Duodenal mucosa (tissue), 2 donors: ENCODE measurements at regions not wholly inside any gene's neighbourhood (a gene's known extent, or its start where the extent isn't known, plus 50 kb on each side); places are given as distances from the start of the nearest gene placed in this dataset.

Experiments
- H3K27ac ChIP-seq: one replicate; pipeline ENCODE4 v1.7.0; 2013; ENCODE audit warnings: low read depth, low read length
- H3K27me3 ChIP-seq, 2 donors: one replicate each; pipeline ENCODE4 v1.7.0; 2013; ENCODE audit warnings: low read length in 2 of 2, control low read depth in 1 of 2; ENCODE audit not compliant: insufficient read depth in 2 of 2, control insufficient read depth in 1 of 2
- H3K36me3 ChIP-seq, 2 donors: one replicate each; pipeline ENCODE4 v1.7.0; 2013; ENCODE audit warnings: low read length in 2 of 2, control low read depth in 1 of 2; ENCODE audit not compliant: insufficient read depth in 2 of 2, control insufficient read depth in 1 of 2
- H3K4me1 ChIP-seq, 2 donors: one replicate each; pipeline ENCODE4 v1.7.0; 2013; ENCODE audit warnings: low read length in 2 of 2, control low read depth in 1 of 2; ENCODE audit not compliant: insufficient read depth in 2 of 2, control insufficient read depth in 1 of 2
- H3K4me3 ChIP-seq, 2 donors: one replicate each; pipeline ENCODE4 v1.7.0; 2013; ENCODE audit warnings: low read length in 2 of 2, low read depth in 1 of 2
- H3K9ac ChIP-seq, 2 donors: one replicate each; pipeline ENCODE4 v1.7.0; 2013; ENCODE audit warnings: low read length in 2 of 2, low read depth in 1 of 2
- H3K9me3 ChIP-seq, 2 donors: one replicate each; pipeline ENCODE4 v1.7.0; 2013; ENCODE audit warnings: low read length in 2 of 2, control low read depth in 1 of 2; ENCODE audit not compliant: control insufficient read depth in 1 of 2

DNA sequence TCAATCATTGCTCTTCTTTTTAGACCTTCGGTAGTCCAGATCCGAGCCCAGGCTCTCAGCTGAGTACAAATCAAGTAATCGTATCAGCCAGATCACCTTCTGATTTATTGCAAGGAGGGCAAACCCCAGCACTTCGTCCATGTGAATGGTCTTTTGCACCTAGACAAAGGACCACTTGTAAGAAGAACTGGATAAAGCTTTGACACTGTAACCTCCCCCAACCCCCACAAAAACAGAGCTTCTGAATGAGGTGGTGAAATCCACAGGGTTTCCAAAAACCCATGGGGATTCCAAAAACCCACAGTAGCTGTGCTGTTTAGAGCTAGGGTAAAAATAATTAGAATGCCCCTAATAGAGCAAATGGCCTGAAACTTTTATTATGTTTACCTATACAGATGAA is 148.8 kb upstream of the ODAD2 start:
- H3K27ac ChIP-seq: no peak overlapping the region
- H3K4me3 ChIP-seq: no peak overlapping the region
- no peaks in the 10 kb centered on the region for H3K4me1 ChIP-seq
- no peaks in the 10 kb centered on the region for H3K9me3 ChIP-seq
- H3K27me3 ChIP-seq: no peaks in the 10 kb centered on the region
- H3K36me3 ChIP-seq: peaks cover 0 to 2% of the 10 kb centered on the region in 2 donors
- H3K9ac ChIP-seq: no peak overlapping the region

DNA sequence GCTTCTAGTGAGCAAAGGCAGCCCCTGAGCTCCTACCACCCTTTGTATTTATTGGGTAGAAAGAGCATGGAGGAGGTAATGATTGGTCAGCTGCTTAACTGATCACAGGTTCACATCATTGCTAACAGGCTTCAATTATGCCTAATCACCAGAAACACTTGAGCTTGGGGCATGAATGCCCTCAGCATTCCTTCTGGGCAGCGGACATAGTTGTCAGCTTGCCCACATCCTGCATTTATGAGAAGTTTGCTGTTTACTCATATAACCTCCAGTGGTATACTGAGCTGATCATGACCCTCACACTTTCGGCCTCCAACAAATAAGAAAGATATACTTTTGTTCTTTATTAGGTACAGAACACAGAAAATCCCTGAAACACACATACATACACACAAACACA is 140.3 kb upstream of the ODAD2 start:
- Histone ChIP-seq H3K4me1 (no peaks in the 10 kb centered on the region), H3K4me3 (no peak overlapping the region)

DNA sequence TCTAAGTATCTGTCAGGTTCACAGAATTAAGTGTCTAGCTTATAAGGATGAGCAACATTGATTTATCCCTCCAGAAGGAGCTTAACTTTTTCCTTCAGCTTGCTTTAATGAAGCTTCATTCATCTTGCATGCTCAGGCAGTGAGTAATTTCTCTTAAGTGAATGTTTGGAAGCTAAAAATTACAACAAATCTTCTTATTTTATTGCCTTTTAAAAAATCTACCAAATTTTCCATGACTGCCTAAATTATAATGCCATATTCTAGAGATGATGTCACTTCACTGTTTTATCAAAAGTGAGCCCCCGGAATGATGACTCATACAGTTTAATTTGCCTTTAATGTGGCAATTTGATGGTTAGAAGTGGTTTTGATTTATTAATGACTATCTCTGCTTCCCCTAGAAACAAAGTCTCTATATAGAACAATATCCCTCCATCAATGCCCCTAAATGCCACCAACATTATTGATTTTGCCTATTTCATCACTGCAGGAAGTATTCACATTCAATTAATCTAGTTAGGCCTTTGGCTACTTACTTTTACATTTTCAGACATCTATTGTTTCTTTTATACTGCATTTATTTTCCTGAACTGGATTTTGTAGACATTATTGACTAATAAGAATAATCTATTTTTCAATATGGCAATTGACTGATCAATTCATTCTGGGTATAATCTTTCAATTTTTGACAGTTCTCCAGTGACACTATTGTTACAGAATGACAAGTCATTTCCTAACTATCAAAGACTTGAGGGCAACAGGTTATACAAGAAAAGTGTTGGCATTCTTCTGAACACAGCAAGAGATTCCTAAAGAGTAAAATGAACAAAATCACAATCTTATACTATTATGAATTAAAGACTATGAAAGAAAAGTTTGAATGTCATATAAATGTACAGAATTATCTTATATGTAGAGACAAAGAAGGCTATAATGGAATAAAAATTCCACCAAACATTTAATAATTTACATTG is 139.3 kb upstream of the ODAD2 start:
- Histone ChIP-seq H3K4me3 (no peak overlapping the region), H3K9ac (no peak overlapping the region), H3K27ac (no peak overlapping the region), H3K9me3 (peaks cover 8 to 10% of the 10 kb centered on the region in 2 donors), H3K36me3 (no peaks in the 10 kb centered on the region), H3K4me1 (no peaks in the 10 kb centered on the region), H3K27me3 (no peaks in the 10 kb centered on the region)

More for the DNA sequence above, 140.3 kb upstream of the ODAD2 start:
- Histone ChIP-seq H3K27ac (no peak overlapping the region), H3K9ac (no peak overlapping the region), H3K36me3 (no peaks in the 10 kb centered on the region), H3K27me3 (no peaks in the 10 kb centered on the region), H3K9me3 (peaks cover 8 to 10% of the 10 kb centered on the region in 2 donors)

DNA sequence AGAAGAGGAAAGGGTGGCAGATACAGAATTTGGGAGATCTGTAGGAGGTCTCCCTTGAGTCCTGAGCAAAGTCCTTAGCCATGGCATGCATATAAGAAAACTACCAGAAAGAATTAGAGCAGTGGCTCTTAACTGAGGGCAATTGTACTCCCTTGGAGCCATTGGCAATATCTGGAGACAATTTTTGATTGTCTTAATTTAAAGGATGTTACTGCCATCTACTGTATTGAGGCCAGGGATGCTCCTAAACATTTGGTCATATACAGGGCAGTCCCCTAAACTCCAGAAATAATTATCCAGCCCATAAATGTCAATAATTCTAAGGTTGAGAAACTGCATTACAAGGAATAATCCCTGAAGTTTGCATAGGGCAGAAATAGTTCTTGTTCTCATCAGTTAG is 136.4 kb upstream of the ODAD2 start:
- Histone ChIP-seq H3K27me3 (no peaks in the 10 kb centered on the region), H3K27ac (no peak overlapping the region)

DNA sequence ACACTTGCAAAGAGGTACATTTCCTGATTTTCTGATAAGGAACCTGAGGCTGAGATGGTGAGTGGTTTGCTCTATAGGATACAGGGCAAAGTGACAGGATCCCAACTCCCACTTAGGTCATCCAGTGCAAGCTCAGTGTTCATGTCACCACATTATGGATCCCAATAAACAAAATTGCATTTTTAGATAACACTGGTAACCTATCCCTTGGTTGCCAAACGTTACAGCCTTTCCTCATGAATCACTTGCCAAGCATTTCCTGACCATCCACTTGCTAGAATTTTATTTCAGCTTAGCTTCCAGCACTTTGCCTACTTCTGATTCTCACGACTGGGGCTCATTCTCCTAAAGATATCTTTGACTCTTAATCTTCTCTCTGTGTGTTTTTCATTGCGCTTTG is 131.4 kb upstream of the ODAD2 start:
- no peaks in the 10 kb centered on the region for H3K4me1 ChIP-seq
- H3K4me3 ChIP-seq: no peak overlapping the region
- H3K9ac ChIP-seq: no peak overlapping the region
- H3K36me3 ChIP-seq: no peaks in the 10 kb centered on the region
- H3K27ac ChIP-seq: no peak overlapping the region
- no peaks in the 10 kb centered on the region for H3K27me3 ChIP-seq
- no peaks in the 10 kb centered on the region for H3K9me3 ChIP-seq

More for the DNA sequence above, 136.4 kb upstream of the ODAD2 start:
- H3K9ac ChIP-seq: no peak overlapping the region
- H3K9me3 ChIP-seq: peaks cover 8 to 10% of the 10 kb centered on the region in 2 donors
- no peak overlapping the region for H3K4me3 ChIP-seq
- H3K4me1 ChIP-seq: no peaks in the 10 kb centered on the region
- H3K36me3 ChIP-seq: no peaks in the 10 kb centered on the region

GRCh38 chr10:28127881-28128280 is 129.0 kb upstream of the ODAD2 start:
- Histone ChIP-seq H3K9ac (no peak overlapping the region), H3K27ac (no peak overlapping the region)

GRCh38 chr10:28125701-28126100 is 126.8 kb upstream of the ODAD2 start:
- H3K9ac ChIP-seq: no peak overlapping the region
- no peaks in the 10 kb centered on the region for H3K36me3 ChIP-seq
- H3K27me3 ChIP-seq: no peaks in the 10 kb centered on the region
- no peak overlapping the region for H3K4me3 ChIP-seq
- H3K9me3 ChIP-seq: no peaks in the 10 kb centered on the region
- H3K27ac ChIP-seq: no peak overlapping the region
- no peaks in the 10 kb centered on the region for H3K4me1 ChIP-seq

More at GRCh38 chr10:28127881-28128280, 129.0 kb upstream of the ODAD2 start:
- no peaks in the 10 kb centered on the region for H3K4me1 ChIP-seq
- H3K9me3 ChIP-seq: no peaks in the 10 kb centered on the region
- H3K27me3 ChIP-seq: no peaks in the 10 kb centered on the region
- no peaks in the 10 kb centered on the region for H3K36me3 ChIP-seq
- no peak overlapping the region for H3K4me3 ChIP-seq

- Histone ChIP-seq H3K9ac (no peak overlapping the region), H3K9me3 (no peaks in the 10 kb centered on the region), H3K4me3 (no peak overlapping the region), H3K4me1 (no peaks in the 10 kb centered on the region), H3K27me3 (no peaks in the 10 kb centered on the region), H3K27ac (no peak overlapping the region), H3K36me3 (peaks cover 0 to 6% of the 10 kb centered on the region in 2 donors)
These were observed 121.9 kb upstream of the ODAD2 start for GRCh38 chr10:28120795-28121194.

GRCh38 chr10:28120043-28120749 is 121.3 kb upstream of the ODAD2 start:
- no peak overlapping the region for H3K4me3 ChIP-seq
- H3K9me3 ChIP-seq: no peaks in the 10 kb centered on the region
- no peaks in the 10 kb centered on the region for H3K27me3 ChIP-seq
- H3K4me1 ChIP-seq: no peaks in the 10 kb centered on the region
- no peak overlapping the region for H3K9ac ChIP-seq
- no peak overlapping the region for H3K27ac ChIP-seq
- peaks cover 0 to 6% of the 10 kb centered on the region in 2 donors for H3K36me3 ChIP-seq

DNA sequence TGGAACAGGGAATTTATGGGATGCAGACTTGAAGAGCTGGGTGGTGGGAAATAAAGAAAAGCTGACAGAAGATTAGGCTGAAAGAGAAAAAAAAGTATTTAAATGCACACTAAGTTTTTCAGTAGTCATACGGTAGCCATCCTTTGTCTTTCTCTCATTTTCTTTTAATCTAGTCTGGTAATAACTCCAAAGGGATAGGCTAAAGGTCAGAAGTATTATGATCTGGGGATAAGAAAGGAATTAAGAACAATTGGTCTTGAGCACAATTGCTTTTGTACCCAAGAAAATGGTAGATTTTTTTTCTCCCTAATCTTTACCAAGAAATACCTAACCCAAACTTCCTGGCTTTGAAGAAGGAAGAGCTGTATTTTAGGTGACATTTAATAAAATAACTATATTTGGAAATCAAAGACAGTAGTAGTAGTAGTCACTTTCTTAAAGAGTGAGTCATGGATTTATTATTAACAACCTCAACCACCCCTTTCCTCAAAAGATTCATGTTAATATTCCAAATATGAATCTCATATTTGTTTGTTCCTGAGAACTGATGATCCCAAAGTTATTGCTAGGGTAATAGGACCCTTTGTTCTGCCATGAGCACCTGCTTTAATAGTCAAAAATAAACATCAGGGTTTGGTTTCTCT is 120.2 kb upstream of the ODAD2 start:
- peaks cover 0 to 6% of the 10 kb centered on the region in 2 donors for H3K36me3 ChIP-seq
- no peak overlapping the region for H3K4me3 ChIP-seq
- H3K9ac ChIP-seq: no peak overlapping the region
- no peak overlapping the region for H3K27ac ChIP-seq
- H3K27me3 ChIP-seq: no peaks in the 10 kb centered on the region
- no peaks in the 10 kb centered on the region for H3K4me1 ChIP-seq
- no peaks in the 10 kb centered on the region for H3K9me3 ChIP-seq
